ENCODE measurements at regions not wholly inside any gene's neighbourhood (a gene's known extent, or its start where the extent isn't known, plus 50 kb on each side); places are given as distances from the start of the nearest gene placed in this dataset.
"Not testable (repeated sequence)": the region's sequence is repeated elsewhere in the genome, so short reads cannot be mapped to it uniquely, and the experiment has no call there.

GRCh38 chr6:15171026-15171425, 74.8 kb upstream of the JARID2 start:
- intact Hi-C loops (cut with micrococcal nuclease) = no loop called here

- intact Hi-C loops (cut with micrococcal nuclease) = no loop called here
These were observed 69.0 kb upstream of the JARID2 start for GRCh38 chr6:15176816-15177370.

GRCh38 chr6:15183979-15184378, 61.9 kb upstream of the JARID2 start:
- intact Hi-C loops (cut with micrococcal nuclease) = loop anchor here (1.0 to 10.0 kb wide), 3 partner anchors 61 to 549 kb away; no protein-coding TSS in a partner anchor

DNA sequence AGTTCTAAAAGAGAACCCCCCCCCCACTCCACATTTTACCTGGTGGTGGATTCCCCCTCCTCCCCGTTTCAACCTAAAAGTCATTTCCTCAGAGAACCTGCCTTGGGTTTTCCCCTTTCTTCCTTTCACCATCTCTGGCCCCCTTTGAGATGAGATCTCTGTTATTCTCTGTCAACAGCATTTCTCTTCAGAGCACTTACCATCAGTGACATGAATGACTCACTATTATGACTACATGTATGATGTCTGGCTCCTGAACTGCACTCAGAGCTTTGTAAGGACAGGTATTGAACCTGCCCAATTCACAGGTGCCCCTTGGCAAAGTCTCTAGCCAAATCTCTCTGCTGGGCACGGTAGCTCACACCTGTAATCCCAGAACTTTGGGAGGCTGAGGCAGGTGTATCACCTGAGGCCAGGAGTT, 61.4 kb upstream of the JARID2 start:
- intact Hi-C loops (cut with micrococcal nuclease) = loop anchor here (1.0 to 10.0 kb wide), 3 partner anchors 60 to 550 kb away; no protein-coding TSS in a partner anchor

DNA sequence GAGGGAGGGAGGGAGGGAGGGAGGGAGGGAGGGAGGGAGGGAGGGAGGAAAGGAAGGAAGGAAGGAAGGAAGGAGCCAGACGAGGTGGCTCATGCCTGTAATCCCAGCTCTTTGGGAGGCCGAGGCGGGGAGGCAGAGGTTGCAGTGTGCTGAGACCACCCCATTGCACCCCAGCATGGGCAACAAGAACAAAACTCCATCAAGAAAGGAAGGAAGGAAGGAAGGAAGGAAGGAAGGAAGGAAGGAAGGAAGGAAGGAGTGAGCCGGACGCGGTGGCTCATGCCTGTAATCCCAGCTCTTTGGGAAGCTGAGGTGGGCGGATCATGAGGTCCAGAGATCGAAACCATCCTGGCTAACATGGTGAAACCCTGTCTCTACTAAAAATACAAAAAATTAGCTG, 60.8 kb upstream of the JARID2 start:
- intact Hi-C loops (cut with micrococcal nuclease) = loop anchor here (2.0 to 10.0 kb wide), 2 partner anchors 60 to 550 kb away; no protein-coding TSS in a partner anchor

DNA sequence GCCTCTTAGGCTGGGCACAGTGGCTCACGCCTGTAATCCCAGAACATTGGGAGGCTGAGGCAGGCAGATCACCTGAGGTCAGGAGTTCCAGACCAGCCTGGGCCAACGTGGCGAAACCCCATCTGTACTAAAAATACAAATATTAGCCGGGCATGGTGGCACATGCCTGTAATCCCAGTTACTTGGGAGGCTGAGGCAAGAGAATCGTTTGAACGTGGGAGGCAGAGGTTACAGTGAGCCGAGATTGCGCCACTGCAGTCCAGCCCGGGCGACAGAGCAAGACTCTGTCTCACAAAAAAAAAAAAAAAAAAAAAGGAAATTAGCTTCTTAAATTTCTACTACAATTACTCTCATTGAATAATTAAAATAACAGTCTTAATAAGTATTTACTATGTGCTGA, 52.4 kb upstream of the JARID2 start:
- intact Hi-C loops (cut with micrococcal nuclease) = not testable (repeated sequence)

- intact Hi-C loops (cut with micrococcal nuclease) = no loop called here
These were observed 51.4 kb upstream of the JARID2 start for GRCh38 chr6:15194453-15194852.

All from T-helper 1 cell treated with Interleukin-12 subunit alpha and Interleukin-12 subunit beta and Interleukin-4 antibody, amounts not matched to agents 30 ng/mL and 1 ng/mL, for 36 hours (primary cell).